ENCODE measurements at regions not wholly inside any gene's neighbourhood (a gene's known extent, or its start where the extent isn't known, plus 50 kb on each side); places are given as distances from the start of the nearest gene placed in this dataset.
A peak's percentile ranks its signal among the peaks of the same experiment; 100 is the strongest.

- no peak for DNase-seq (ENCODE audit: insufficient read length, low spot score)
- TF ChIP-seq TAF1 (IDR thresholded peaks at IDR 0.05; ENCODE audit: low read depth, low read length): no peak
- no peak for TF ChIP-seq POU2F2 (IDR thresholded peaks at IDR 0.05; ENCODE audit: low read depth, low read length)
- TF ChIP-seq POLR2AphosphoS5 (IDR thresholded peaks at IDR 0.05; ENCODE audit: low read depth, low read length): no peak
- TF ChIP-seq PAX5 (IDR thresholded peaks at IDR 0.05; ENCODE audit: insufficient read depth, low read length, severe bottlenecking): no peak
- TF ChIP-seq SPI1 (IDR thresholded peaks at IDR 0.05; ENCODE audit: low read depth, low read length): no peak
- TF ChIP-seq POLR2A (IDR thresholded peaks at IDR 0.05; ENCODE audit: low read depth, low read length): no peak
- no peak for FAIRE-seq
These were observed 336.4 kb downstream of the SEC14L1 start for GRCh38 chr17:77476931-77477805.

- DNase-seq (ENCODE audit: insufficient read length, low spot score): no peak
- TF ChIP-seq SPI1 (IDR thresholded peaks at IDR 0.05; ENCODE audit: low read depth, low read length) (no peak), POLR2A (IDR thresholded peaks at IDR 0.05; ENCODE audit: low read depth, low read length) (no peak), PAX5 (IDR thresholded peaks at IDR 0.05; ENCODE audit: insufficient read depth, low read length, severe bottlenecking) (no peak), POU2F2 (IDR thresholded peaks at IDR 0.05; ENCODE audit: low read depth, low read length) (no peak), TAF1 (IDR thresholded peaks at IDR 0.05; ENCODE audit: low read depth, low read length) (no peak), POLR2AphosphoS5 (IDR thresholded peaks at IDR 0.05; ENCODE audit: low read depth, low read length) (no peak)
- FAIRE-seq: no peak
These were observed 337.5 kb downstream of the SEC14L1 start for GRCh38 chr17:77478281-77478680.

- no peak for TF ChIP-seq POLR2A (IDR thresholded peaks at IDR 0.05; ENCODE audit: low read depth, low read length)
- no peak for TF ChIP-seq PAX5 (IDR thresholded peaks at IDR 0.05; ENCODE audit: insufficient read depth, low read length, severe bottlenecking)
- no peak for TF ChIP-seq SPI1 (IDR thresholded peaks at IDR 0.05; ENCODE audit: low read depth, low read length)
- TF ChIP-seq TAF1 (IDR thresholded peaks at IDR 0.05; ENCODE audit: low read depth, low read length): no peak
- TF ChIP-seq POLR2AphosphoS5 (IDR thresholded peaks at IDR 0.05; ENCODE audit: low read depth, low read length): no peak
- no peak for TF ChIP-seq POU2F2 (IDR thresholded peaks at IDR 0.05; ENCODE audit: low read depth, low read length)
- DNase-seq (ENCODE audit: insufficient read length, low spot score) (no peak), FAIRE-seq (peak; percentile 52)
These were observed 338.1 kb downstream of the SEC14L1 start for GRCh38 chr17:77478899-77479298.

- no peak for TF ChIP-seq POU2F2 (IDR thresholded peaks at IDR 0.05; ENCODE audit: low read depth, low read length)
- TF ChIP-seq TAF1 (IDR thresholded peaks at IDR 0.05; ENCODE audit: low read depth, low read length): no peak
- TF ChIP-seq SPI1 (IDR thresholded peaks at IDR 0.05; ENCODE audit: low read depth, low read length): no peak
- TF ChIP-seq PAX5 (IDR thresholded peaks at IDR 0.05; ENCODE audit: insufficient read depth, low read length, severe bottlenecking): no peak
- no peak for TF ChIP-seq POLR2A (IDR thresholded peaks at IDR 0.05; ENCODE audit: low read depth, low read length)
- TF ChIP-seq POLR2AphosphoS5 (IDR thresholded peaks at IDR 0.05; ENCODE audit: low read depth, low read length): no peak
- DNase-seq (ENCODE audit: insufficient read length, low spot score): no peak
- peak; percentile 45 for FAIRE-seq
These were observed 338.8 kb downstream of the SEC14L1 start for GRCh38 chr17:77479372-77480198.

- DNase-seq (ENCODE audit: insufficient read length, low spot score) (no peak), FAIRE-seq (no peak)
- TF ChIP-seq POLR2AphosphoS5 (IDR thresholded peaks at IDR 0.05; ENCODE audit: low read depth, low read length) (no peak), POLR2A (IDR thresholded peaks at IDR 0.05; ENCODE audit: low read depth, low read length) (no peak)
These were observed 339.4 kb downstream of the SEC14L1 start for GRCh38 chr17:77480199-77480508.

GRCh38 chr17:77480509-77481215 lies 339.9 kb downstream of the SEC14L1 start:
- DNase-seq (ENCODE audit: insufficient read length, low spot score): no peak
- FAIRE-seq: no peak
- no peak for TF ChIP-seq SPI1 (IDR thresholded peaks at IDR 0.05; ENCODE audit: low read depth, low read length)
- no peak for TF ChIP-seq POLR2A (IDR thresholded peaks at IDR 0.05; ENCODE audit: low read depth, low read length)
- no peak for TF ChIP-seq POU2F2 (IDR thresholded peaks at IDR 0.05; ENCODE audit: low read depth, low read length)
- no peak for TF ChIP-seq POLR2AphosphoS5 (IDR thresholded peaks at IDR 0.05; ENCODE audit: low read depth, low read length)
- TF ChIP-seq TAF1 (IDR thresholded peaks at IDR 0.05; ENCODE audit: low read depth, low read length): no peak
- TF ChIP-seq PAX5 (IDR thresholded peaks at IDR 0.05; ENCODE audit: insufficient read depth, low read length, severe bottlenecking): no peak

- FAIRE-seq: no peak
- no peak for TF ChIP-seq TAF1 (IDR thresholded peaks at IDR 0.05; ENCODE audit: low read depth, low read length)
- no peak for TF ChIP-seq POU2F2 (IDR thresholded peaks at IDR 0.05; ENCODE audit: low read depth, low read length)
- no peak for TF ChIP-seq POLR2A (IDR thresholded peaks at IDR 0.05; ENCODE audit: low read depth, low read length)
- no peak for TF ChIP-seq POLR2AphosphoS5 (IDR thresholded peaks at IDR 0.05; ENCODE audit: low read depth, low read length)
- no peak for TF ChIP-seq PAX5 (IDR thresholded peaks at IDR 0.05; ENCODE audit: insufficient read depth, low read length, severe bottlenecking)
- TF ChIP-seq SPI1 (IDR thresholded peaks at IDR 0.05; ENCODE audit: low read depth, low read length): no peak
- no peak for DNase-seq (ENCODE audit: insufficient read length, low spot score)
These were observed 341.0 kb downstream of the SEC14L1 start for GRCh38 chr17:77481476-77482374.

GRCh38 chr17:77482375-77483127 lies 341.8 kb downstream of the SEC14L1 start:
- no peak for FAIRE-seq
- TF ChIP-seq POLR2AphosphoS5 (IDR thresholded peaks at IDR 0.05; ENCODE audit: low read depth, low read length) (no peak), TAF1 (IDR thresholded peaks at IDR 0.05; ENCODE audit: low read depth, low read length) (no peak), PAX5 (IDR thresholded peaks at IDR 0.05; ENCODE audit: insufficient read depth, low read length, severe bottlenecking) (no peak), POLR2A (IDR thresholded peaks at IDR 0.05; ENCODE audit: low read depth, low read length) (no peak), SPI1 (IDR thresholded peaks at IDR 0.05; ENCODE audit: low read depth, low read length) (no peak), POU2F2 (IDR thresholded peaks at IDR 0.05; ENCODE audit: low read depth, low read length) (no peak)
- no peak for DNase-seq (ENCODE audit: insufficient read length, low spot score)
